ENCODE measurements at regions not wholly inside any gene's neighbourhood (a gene's known extent, or its start where the extent isn't known, plus 50 kb on each side); places are given as distances from the start of the nearest gene placed in this dataset.

DNA sequence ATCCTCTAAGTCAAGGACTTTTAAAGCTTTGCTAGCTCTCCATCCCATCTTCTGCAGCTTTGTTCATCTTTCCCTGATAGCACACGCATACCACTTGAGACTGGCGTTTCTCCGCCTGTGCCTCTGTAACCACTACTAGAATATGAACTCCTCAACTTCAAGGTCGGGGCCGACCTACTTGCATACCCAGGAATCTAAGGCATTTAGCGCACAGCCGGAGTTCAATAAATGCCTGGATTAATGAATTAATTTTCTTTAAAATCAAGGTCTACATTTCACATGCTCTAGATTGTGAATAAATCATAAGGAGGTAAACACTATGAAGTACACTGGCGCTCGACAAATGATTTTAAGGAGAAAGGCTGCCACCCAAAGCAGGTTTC lies 89.3 kb downstream of the HNRNPD start:
- Histone ChIP-seq H4K8ac (ENCODE audit: extremely low read depth, insufficient read depth, low read length) (no peak overlapping the region), H3K4me2 (ENCODE audit: insufficient read depth in 1 of 2, low read depth in 2 of 2, low read length in 2 of 2) (peak overlapping the region; percentile 68 to 75), H3K23ac (ENCODE audit: insufficient read length) (no peak overlapping the region), H3K27me3 (replicated peaks in 1 of 4; ENCODE audit: control insufficient read depth in 3 of 4, extremely low read depth in 1 of 4, insufficient read depth in 3 of 4, low read length in 3 of 4) (peaks cover 0 to 3% (median 0%) of the 10 kb centered on the region in 4 experiments; a peak in 1 of 7 replicates), H3K18ac (ENCODE audit: extremely low read depth, low read length) (no peak overlapping the region), H3K23me2 (ENCODE audit: low read depth, low read length) (peaks cover 3% of the 10 kb centered on the region; the same call in 1 of the 2 replicates), H4K91ac (replicated peaks; ENCODE audit: insufficient read length, low read length) (no peak overlapping the region), H3K9me3 (ENCODE audit: insufficient read depth in 2 of 2, low read depth in 1 of 2, low read length in 1 of 2) (no peaks in the 10 kb centered on the region), H2BK12ac (ENCODE audit: low read depth, low read length) (no peak overlapping the region), H3K14ac (ENCODE audit: insufficient read length) (no peak overlapping the region), H3K79me1 (ENCODE audit: low read depth, low read length) (no peaks in the 10 kb centered on the region), H4K20me1 (replicated peaks in 1 of 2; ENCODE audit: control insufficient read depth in 1 of 2, insufficient read depth in 2 of 2, low read length in 2 of 2) (no peaks in the 10 kb centered on the region), H2AK5ac (ENCODE audit: low read depth, low read length) (no peak overlapping the region), H3K36me3 (ENCODE audit: control insufficient read depth in 2 of 4, insufficient read depth in 4 of 4, low read length in 3 of 4) (no peaks in the 10 kb centered on the region), H2BK20ac (ENCODE audit: low read length) (no peak overlapping the region), H2BK5ac (ENCODE audit: low read depth, low read length) (no peak overlapping the region), H4K5ac (ENCODE audit: insufficient read length, low read depth, low read length) (no peak overlapping the region), H3K27ac (ENCODE audit: low read depth, low read length) (no peak overlapping the region), H2BK15ac (ENCODE audit: low read length) (no peak overlapping the region), H3K79me2 (ENCODE audit: control insufficient read depth in 1 of 2, insufficient read depth in 2 of 2, low read length in 2 of 2) (no peaks in the 10 kb centered on the region), H2BK120ac (replicated peaks; ENCODE audit: low read depth, low read length) (no peak overlapping the region), H2AFZ (ENCODE audit: low read length) (peak overlapping the region; percentile 76), H3K4me3 (ENCODE audit: extremely low read depth in 1 of 4, insufficient read depth in 2 of 4, low read depth in 3 of 4, low read length in 4 of 4) (peak overlapping the region; percentile 35 to 60 (median 38)), H3K4ac (replicated peaks; ENCODE audit: insufficient read length, low read depth, low read length) (no peak overlapping the region), H3K4me1 (replicated peaks in 1 of 4; ENCODE audit: control insufficient read depth in 3 of 4, insufficient read depth in 4 of 4, low read length in 3 of 4) (peaks cover 0 to 4% (median 2%) of the 10 kb centered on the region in 4 experiments; a peak in 5 of 7 replicates), H3K9ac (replicated peaks in 1 of 4; ENCODE audit: extremely low read depth in 1 of 4, low read depth in 3 of 4, low read length in 3 of 4) (no peak overlapping the region; a peak in 1 of 7 replicates), H3K56ac (replicated peaks; ENCODE audit: insufficient read length, low read depth, low read length) (no peak overlapping the region)
- DNase-seq (ENCODE audit: low read depth in 1 of 2, low spot score in 2 of 2), result no peak
- CTCF ChIA-PET (ENCODE audit: partially characterized antibody), result interaction anchor here (0.8 to 2.5 kb wide), 8 partner anchors 8 to 77 kb away, joined by 3 to 8 read pairs (median 4); no protein-coding TSS in a partner anchor
- 8% methylated on average over 9 of the region's 9 CpGs; no CpG with 5 or more reads in 1 of the 2 experiments for WGBS, 2 experiments (ENCODE audit: extremely low coverage in 1 of 2, insufficient coverage in 1 of 2, insufficient read length in 1 of 2, insufficient replicate concordance in 2 of 2, low coverage in 1 of 2, low lambda C conversion rate in 2 of 2, missing lambda C conversion rate in 1 of 2)
- TF ChIP-seq, protein P1, sequence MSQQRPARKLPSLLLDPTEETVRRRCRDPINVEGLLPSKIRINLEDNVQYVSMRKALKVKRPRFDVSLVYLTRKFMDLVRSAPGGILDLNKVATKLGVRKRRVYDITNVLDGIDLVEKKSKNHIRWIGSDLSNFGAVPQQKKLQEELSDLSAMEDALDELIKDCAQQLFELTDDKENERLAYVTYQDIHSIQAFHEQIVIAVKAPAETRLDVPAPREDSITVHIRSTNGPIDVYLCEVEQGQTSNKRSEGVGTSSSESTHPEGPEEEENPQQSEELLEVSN (IDR thresholded peaks at IDR 0.05), result no peak
- TF ChIP-seq SRF (IDR thresholded peaks at IDR 0.05; ENCODE audit: low read depth, low read length), result no peak
- no peak for TF ChIP-seq SP2 (IDR thresholded peaks at IDR 0.05; ENCODE audit: low read length)
- TF ChIP-seq, protein P2, sequence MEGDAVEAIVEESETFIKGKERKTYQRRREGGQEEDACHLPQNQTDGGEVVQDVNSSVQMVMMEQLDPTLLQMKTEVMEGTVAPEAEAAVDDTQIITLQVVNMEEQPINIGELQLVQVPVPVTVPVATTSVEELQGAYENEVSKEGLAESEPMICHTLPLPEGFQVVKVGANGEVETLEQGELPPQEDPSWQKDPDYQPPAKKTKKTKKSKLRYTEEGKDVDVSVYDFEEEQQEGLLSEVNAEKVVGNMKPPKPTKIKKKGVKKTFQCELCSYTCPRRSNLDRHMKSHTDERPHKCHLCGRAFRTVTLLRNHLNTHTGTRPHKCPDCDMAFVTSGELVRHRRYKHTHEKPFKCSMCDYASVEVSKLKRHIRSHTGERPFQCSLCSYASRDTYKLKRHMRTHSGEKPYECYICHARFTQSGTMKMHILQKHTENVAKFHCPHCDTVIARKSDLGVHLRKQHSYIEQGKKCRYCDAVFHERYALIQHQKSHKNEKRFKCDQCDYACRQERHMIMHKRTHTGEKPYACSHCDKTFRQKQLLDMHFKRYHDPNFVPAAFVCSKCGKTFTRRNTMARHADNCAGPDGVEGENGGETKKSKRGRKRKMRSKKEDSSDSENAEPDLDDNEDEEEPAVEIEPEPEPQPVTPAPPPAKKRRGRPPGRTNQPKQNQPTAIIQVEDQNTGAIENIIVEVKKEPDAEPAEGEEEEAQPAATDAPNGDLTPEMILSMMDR (IDR thresholded peaks at IDR 0.05; ENCODE audit: control extremely low read depth in 1 of 3, insufficient read depth in 1 of 3, low read depth in 1 of 3, low read length in 3 of 3), result no peak
- no peak for TF ChIP-seq BCL11A (IDR thresholded peaks at IDR 0.05; ENCODE audit: low read depth in 2 of 2, low read length in 2 of 2)
- TF ChIP-seq TEAD4 (IDR thresholded peaks at IDR 0.05; ENCODE audit: low read depth, low read length), result peak; percentile 86
- POLR2A ChIA-PET (ENCODE audit: partially characterized antibody), result interaction anchor here (1.2 to 1.5 kb wide), 3 partner anchors 67 to 140 kb away, joined by 3 read pairs; no protein-coding TSS in a partner anchor
- no peak for FAIRE-seq

Data from H1 (cell line).